Colonic mucosa (tissue), 4 donors: ENCODE measurements at regions not wholly inside any gene's neighbourhood (a gene's known extent, or its start where the extent isn't known, plus 50 kb on each side); places are given as distances from the start of the nearest gene placed in this dataset.

Experiments used
- DNase-seq: peaks from one replicate; pipeline ENCODE4 v3.0.0-alpha.2; 2020
- H3K27ac ChIP-seq: fragments of 200-600 bp; one replicate; pipeline ENCODE4 v1.8.0; 2021
- H3K27me3 ChIP-seq: fragments of 200-600 bp; one replicate; pipeline ENCODE4 v1.8.0; 2021
- H3K36me3 ChIP-seq: fragments of 200-600 bp; one replicate; pipeline ENCODE4 v1.8.0; 2021
- H3K4me1 ChIP-seq: fragments of 200-600 bp; one replicate; pipeline ENCODE4 v1.8.0; 2021; ENCODE audit warnings: mild to moderate bottlenecking
- H3K4me3 ChIP-seq: fragments of 200-600 bp; one replicate; pipeline ENCODE4 v1.8.0; 2021
- H3K9ac ChIP-seq, 2 donors: one replicate each; pipeline ENCODE4 v1.7.0; 2013; ENCODE audit warnings: control low read depth in 2 of 2, low read depth in 2 of 2, low read length in 2 of 2
- H3K9me3 ChIP-seq: fragments of 200-600 bp; one replicate; pipeline ENCODE4 v1.8.0; 2021
- intact Hi-C: fragments of 100-400 bp; cut with DNase I; formaldehyde crosslinking; loops from one replicate; pipeline ENCODE4 v1.14.1; 2022
- TF ChIP-seq, protein P1 (sequence below): fragments of 200-600 bp; IDR thresholded peaks from one replicate; pipeline ENCODE4 v1.8.0; 2022; ENCODE audit warnings: antibody characterized with exemption, mild to moderate bottlenecking
- donor health status: healthy.
- donor health status: DM: no; HTN: no; CAD: no.
- donor health status: DM: no; HTN: no; CAD: no.

DNA sequence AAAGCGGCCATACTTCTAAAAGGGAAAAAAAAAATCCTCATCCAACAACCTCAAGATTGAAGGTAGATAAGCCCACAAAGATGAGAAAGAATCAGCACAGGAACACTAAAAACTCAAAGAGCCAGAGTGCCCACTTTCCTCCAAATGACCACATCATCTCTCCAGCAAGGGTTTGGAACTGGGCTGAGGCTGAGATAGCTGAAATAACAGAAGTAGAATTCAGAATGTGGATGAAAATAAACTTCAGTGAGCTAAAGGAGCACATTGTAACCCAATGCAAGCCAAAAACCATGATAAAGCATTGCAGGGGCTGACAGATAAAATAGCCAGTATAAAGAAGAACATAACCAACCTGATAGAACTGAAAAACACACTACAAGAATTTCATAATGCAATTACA, 158.7 kb upstream of the UBE2E2 start:
- Histone ChIP-seq H3K4me1 (no peaks in the 10 kb centered on the region), H3K9me3 (no peaks in the 10 kb centered on the region), H3K36me3 (no peaks in the 10 kb centered on the region), H3K9ac (no peak overlapping the region), H3K27ac (no peak overlapping the region), H3K27me3 (no peaks in the 10 kb centered on the region), H3K4me3 (no peak overlapping the region)
- no peak for DNase-seq
- intact Hi-C loops: no loop called here
- TF ChIP-seq, protein P1, sequence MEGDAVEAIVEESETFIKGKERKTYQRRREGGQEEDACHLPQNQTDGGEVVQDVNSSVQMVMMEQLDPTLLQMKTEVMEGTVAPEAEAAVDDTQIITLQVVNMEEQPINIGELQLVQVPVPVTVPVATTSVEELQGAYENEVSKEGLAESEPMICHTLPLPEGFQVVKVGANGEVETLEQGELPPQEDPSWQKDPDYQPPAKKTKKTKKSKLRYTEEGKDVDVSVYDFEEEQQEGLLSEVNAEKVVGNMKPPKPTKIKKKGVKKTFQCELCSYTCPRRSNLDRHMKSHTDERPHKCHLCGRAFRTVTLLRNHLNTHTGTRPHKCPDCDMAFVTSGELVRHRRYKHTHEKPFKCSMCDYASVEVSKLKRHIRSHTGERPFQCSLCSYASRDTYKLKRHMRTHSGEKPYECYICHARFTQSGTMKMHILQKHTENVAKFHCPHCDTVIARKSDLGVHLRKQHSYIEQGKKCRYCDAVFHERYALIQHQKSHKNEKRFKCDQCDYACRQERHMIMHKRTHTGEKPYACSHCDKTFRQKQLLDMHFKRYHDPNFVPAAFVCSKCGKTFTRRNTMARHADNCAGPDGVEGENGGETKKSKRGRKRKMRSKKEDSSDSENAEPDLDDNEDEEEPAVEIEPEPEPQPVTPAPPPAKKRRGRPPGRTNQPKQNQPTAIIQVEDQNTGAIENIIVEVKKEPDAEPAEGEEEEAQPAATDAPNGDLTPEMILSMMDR: no peak

DNA sequence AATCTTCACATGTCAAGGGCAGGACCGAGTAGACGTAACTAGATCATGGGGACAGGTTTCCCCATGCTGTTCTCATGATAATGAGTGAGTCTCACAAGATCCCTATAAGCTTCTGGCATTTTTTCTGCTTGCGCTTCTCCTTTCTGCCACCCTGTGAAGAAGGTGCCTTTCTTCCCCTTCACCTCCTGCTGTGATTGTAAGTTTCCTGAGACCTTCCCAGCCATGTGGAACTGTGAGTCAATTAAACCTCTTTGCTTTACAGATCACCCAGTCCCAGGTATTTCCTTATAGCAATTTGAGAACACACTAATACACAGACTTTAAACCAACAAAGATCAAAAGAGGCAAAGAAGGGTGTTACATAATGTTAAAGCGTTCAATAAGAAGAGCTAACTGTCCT, 156.6 kb upstream of the UBE2E2 start:
- no peak overlapping the region for H3K9ac ChIP-seq
- H3K4me3 ChIP-seq: no peak overlapping the region
- H3K9me3 ChIP-seq: no peaks in the 10 kb centered on the region
- TF ChIP-seq, protein P1: no peak
- intact Hi-C loops: no loop called here
- H3K36me3 ChIP-seq: no peaks in the 10 kb centered on the region
- no peak for DNase-seq
- H3K27me3 ChIP-seq: no peaks in the 10 kb centered on the region
- H3K4me1 ChIP-seq: no peaks in the 10 kb centered on the region
- H3K27ac ChIP-seq: no peak overlapping the region

DNA sequence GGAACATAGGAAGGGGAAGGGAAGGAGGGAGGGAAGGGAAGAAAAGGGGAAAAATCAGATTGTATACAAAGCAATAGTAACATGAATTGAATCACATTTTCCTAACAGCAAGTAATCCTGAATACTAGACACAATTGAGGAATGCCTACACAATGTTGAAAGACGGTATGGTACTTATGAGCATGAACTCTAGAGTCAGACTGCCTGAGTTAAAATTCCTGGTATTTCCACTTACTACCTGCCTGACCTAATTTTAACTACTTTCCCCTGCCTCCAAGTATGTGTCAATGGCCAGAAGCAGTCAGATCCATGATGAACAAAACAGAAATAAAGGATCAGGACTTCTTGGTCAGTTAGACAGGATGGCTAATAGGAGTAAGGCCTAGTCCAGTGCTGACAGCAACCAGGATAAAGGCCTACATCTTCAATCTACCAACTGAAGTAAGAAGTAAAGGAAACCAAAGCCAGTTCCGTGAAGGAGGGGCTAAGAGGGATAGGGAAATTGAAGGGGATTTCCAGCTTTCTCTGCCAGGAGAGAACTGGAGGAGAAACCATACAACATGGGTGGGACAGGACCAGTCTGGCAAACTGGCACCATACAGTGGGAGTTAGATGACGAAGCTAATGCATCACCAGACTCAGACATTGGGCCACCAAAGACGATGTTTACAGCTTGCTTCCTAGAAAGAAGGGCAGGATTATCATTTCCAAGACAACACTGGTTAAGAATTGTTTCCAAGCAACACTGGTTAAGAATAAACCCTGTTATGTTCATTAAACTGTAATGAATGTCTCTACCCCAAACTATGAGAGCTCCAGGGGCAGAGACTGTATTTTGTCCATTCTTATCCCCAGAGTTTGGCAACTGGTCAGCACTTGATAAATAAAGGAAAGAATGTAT, 151.6 kb upstream of the UBE2E2 start:
- DNase-seq: no peak
- TF ChIP-seq, protein P1: no peak
- H3K4me3 ChIP-seq: no peak overlapping the region
- no peaks in the 10 kb centered on the region for H3K36me3 ChIP-seq
- H3K27ac ChIP-seq: no peak overlapping the region
- H3K4me1 ChIP-seq: no peaks in the 10 kb centered on the region
- intact Hi-C loops: no loop called here
- no peak overlapping the region for H3K9ac ChIP-seq
- no peaks in the 10 kb centered on the region for H3K27me3 ChIP-seq
- no peaks in the 10 kb centered on the region for H3K9me3 ChIP-seq

DNA sequence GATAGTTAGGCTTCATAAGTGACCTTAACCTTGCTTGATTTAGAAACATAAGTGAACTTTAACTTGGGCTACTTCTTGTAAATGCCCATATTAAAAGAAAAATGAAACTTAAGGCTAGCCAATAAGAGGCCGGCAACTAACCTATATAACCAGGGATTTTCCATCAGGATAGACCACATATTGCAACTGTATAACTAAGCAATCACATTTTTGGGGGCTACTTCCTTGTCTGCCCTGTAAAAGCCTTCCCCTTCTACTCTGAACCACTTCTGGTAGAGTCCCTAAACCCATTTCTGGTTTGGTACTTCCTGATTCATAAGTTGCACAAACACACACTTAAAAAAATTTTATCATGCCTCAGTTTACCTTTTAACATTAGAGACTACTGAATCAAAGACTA, 150.9 kb upstream of the UBE2E2 start:
- TF ChIP-seq, protein P1: no peak
- Histone ChIP-seq H3K4me3 (no peak overlapping the region), H3K9me3 (no peaks in the 10 kb centered on the region), H3K36me3 (no peaks in the 10 kb centered on the region), H3K9ac (no peak overlapping the region), H3K27me3 (no peaks in the 10 kb centered on the region), H3K27ac (no peak overlapping the region), H3K4me1 (no peaks in the 10 kb centered on the region)
- DNase-seq: no peak
- intact Hi-C loops: no loop called here

DNA sequence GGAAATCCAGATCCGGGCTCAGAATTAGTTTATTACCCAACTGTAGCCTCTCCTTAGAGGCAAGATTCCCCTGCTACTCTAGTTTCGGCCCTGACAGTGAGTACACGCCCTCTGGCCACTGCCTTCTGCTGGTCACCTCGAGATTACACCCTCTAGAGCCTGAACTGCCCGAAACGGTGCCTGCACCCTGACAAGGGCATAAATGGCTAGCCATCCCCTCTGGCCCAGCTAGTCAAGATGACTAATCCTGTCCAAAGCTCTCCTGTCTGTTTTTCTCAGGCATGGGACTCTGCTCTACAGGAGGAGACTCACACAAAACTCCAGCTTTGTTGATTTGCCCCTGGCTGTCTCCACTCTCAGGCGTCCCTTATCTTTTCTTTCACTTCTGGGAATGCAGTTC, 150.5 kb upstream of the UBE2E2 start:
- Histone ChIP-seq H3K27ac (no peak overlapping the region), H3K4me3 (no peak overlapping the region), H3K36me3 (no peaks in the 10 kb centered on the region), H3K9ac (no peak overlapping the region), H3K4me1 (no peaks in the 10 kb centered on the region), H3K27me3 (no peaks in the 10 kb centered on the region), H3K9me3 (no peaks in the 10 kb centered on the region)
- TF ChIP-seq, protein P1: no peak
- intact Hi-C loops: no loop called here
- DNase-seq: no peak
